IPS-11a (cell line): ENCODE measurements at regions not wholly inside any gene's neighbourhood (a gene's known extent, or its start where the extent isn't known, plus 50 kb on each side); places are given as distances from the start of the nearest gene placed in this dataset.

Source experiments
- H3K4me3 ChIP-seq: one replicate; pipeline ENCODE4 v1.5.1; 2013; ENCODE audit warnings: low read depth, low read length, control low read depth

DNA sequence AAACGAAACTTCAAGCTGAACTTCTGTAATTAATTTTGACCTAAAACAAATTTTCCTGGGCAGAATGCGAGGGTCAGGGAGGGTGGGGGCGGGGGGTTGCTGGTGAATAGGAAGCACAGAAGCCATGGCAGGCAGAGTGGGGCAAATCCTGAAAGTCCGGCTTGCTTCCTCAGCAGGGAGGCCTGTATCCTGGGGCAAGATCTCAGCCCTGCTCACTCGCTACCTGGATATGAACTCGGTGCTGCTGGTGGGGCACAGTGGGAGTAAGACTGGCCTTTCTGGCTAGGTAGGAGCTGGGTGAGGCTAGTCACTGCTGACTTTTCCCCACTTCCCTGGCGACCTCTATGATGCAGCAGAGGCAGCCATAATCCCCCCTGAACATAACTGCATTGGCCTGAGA lies 168.9 kb upstream of the CHORDC1 start:
- H3K4me3 ChIP-seq = no peak overlapping the region

- H3K4me3 ChIP-seq = no peak overlapping the region
Observed at GRCh38 chr11:90380206-90380605, 157.4 kb upstream of the CHORDC1 start.

GRCh38 chr11:90373971-90374370 lies 151.1 kb upstream of the CHORDC1 start:
- no peak overlapping the region for H3K4me3 ChIP-seq

DNA sequence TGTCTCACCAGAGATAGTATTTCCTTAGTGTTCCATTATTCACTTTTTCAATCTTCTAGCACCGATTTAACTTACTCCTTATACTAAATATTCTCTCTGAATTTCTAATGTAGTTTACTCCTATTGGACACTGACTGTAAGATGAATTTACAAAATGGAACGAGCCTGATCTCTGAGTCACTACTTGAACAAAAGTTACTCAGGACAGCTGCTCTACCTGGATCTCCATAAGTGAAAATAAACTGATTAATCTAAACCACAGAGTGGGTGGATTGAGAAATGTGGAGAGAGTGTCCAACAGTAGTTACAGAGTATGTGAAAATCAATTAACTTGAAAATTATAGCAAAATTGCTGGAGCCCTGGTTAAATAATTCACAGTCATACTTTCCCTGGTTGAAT lies 141.7 kb upstream of the CHORDC1 start:
- no peak overlapping the region for H3K4me3 ChIP-seq

DNA sequence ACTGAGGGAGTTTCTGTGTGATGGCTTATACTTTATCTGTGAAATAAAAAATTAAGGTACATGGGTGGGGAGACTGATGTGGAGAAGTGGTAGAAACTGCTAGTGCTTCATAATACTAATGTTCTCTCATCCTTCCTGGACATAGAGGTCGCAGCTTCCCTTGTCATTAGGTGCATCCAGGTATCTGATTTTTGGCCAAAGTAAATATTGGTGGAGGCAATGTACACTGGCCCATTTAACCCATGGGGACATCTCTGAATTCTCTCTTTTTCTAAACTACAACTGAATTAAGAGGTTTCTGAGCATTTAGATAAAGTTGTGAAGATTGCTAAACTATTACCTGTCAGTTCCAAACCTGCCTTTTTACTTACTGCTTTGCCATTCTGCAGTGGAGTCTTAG lies 140.9 kb upstream of the CHORDC1 start:
- H3K4me3 ChIP-seq = no peak overlapping the region

DNA sequence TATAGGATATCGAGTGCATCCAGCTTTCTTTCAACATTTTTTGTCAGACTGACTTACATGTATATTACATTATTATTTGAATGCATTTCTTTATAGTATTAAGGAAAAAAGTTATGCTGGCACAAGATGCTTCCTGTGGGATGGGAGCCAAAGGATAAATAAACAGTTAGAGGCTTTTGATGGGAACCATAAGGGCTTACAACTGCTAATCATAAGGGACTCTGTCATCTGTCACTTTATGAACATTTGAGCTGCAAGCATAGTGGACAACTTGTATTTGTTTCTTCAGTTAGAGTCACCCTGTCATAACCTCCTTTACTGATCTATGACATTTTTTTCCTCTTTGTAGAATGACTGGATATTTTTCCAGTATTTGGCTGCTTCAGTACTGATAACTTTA lies 132.4 kb upstream of the CHORDC1 start:
- no peak overlapping the region for H3K4me3 ChIP-seq

DNA sequence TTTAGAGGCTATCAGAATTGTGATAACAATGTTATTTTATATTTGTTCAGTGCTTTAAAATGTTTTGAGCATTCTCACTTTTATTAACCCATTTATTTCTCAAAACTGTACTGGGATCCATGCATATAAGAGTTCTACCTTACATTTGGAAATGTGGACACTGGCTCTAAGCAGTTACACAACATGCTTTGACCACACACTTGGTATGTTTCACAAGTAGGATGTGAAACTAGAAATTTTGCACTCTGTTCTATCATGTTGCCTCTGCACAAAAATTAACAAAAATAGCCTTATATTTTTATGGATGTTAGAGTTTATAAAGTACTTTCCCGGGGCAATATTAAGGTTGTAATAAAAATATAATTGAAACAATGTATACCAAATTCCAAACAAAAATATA lies 126.9 kb upstream of the CHORDC1 start:
- H3K4me3 ChIP-seq = no peak overlapping the region

DNA sequence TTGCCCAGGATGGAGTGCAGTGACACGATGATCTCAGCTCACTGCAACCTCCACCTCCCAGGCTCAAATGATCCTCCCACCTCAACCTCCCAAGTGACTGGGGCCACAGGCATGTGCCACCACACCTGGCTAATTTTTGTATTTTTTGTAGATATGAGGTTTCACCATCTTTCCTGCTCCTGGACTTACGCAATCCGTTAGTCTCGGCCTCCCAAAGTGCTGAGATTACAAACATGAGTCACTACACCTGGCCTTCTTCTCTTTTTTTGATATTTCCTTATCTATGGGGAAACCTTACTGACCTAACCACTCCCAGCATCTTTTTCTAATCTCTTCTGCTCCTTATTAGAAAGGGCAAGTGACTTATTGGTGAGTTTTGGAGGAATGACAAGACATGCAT lies 121.7 kb upstream of the CHORDC1 start:
- no peak overlapping the region for H3K4me3 ChIP-seq

DNA sequence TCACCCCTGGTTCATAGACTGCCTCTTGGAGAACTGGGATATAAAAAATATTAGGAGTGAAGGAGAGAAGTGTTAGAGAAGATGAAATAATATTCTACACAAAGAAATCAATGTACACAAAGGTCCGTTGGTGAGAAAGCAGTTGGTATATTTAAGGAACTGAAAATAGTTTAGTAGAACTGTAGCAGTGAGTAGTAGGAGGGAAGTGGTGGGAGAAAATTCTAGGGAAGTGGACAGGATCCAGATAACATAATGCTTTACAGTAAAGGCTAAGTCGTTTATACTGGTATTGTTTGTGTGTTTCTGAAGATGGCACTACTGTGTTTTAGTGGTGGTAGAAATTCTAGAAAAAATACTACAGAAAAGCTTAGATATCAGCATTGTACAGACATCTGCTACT lies 120.8 kb upstream of the CHORDC1 start:
- H3K4me3 ChIP-seq = no peak overlapping the region

DNA sequence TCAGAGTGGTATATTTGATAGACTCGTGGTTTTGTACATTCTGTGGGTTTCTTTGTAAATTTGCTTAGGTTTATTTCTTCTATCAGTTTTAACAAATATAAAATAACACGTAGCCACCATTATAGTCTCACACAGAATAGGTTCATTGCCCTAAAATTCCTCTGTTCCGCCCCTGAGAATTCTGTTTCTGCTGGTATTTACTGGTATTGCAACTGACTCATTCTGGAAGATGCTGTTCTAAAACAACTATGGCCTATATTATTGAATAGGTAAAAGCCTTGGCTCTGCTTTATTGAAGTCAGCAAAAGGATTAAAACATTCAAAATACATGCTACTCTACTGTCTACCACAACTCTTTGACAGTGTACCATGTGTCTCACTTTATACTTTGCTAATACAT lies 119.1 kb upstream of the CHORDC1 start:
- H3K4me3 ChIP-seq = no peak overlapping the region

DNA sequence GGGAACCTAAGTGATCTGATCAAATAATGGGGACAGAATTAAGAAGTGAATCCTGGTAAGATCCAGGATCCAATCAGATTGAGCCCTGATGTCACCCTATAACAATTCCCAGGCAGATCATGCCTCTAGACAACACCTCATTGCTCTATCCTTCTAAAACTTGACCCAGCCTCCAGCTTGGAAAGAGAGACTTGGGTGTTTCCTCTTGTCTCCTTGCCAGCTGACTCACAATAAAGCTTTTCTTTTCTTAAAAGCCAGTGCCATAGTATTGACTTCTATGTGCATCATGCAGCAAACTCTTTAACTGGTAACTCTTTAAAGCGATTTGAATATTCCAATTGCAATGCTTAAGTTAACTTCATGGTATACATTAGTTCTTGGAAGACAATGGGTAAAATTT lies 109.6 kb upstream of the CHORDC1 start:
- H3K4me3 ChIP-seq = no peak overlapping the region

- H3K4me3 ChIP-seq = no peak overlapping the region
Observed at GRCh38 chr11:90330632-90331031, 107.8 kb upstream of the CHORDC1 start.

DNA sequence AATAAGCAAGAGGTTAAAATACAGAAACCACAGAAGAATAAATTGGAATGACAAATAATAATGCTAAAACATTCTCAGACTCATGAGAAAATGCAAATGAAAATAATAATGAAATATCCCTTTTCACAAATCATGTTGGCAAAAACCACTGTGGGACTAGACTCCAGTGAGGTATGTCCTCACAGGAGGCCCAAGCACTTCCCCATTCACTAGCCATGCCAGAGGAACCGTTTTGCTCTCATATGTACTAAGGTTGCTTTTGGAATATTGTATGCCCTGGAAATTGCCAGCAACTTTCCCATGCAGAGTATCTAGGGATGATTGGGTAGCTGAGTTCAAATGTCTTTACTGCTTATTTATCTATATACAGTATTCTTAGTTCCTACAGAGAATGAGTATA lies 106.2 kb upstream of the CHORDC1 start:
- H3K4me3 ChIP-seq = no peak overlapping the region

DNA sequence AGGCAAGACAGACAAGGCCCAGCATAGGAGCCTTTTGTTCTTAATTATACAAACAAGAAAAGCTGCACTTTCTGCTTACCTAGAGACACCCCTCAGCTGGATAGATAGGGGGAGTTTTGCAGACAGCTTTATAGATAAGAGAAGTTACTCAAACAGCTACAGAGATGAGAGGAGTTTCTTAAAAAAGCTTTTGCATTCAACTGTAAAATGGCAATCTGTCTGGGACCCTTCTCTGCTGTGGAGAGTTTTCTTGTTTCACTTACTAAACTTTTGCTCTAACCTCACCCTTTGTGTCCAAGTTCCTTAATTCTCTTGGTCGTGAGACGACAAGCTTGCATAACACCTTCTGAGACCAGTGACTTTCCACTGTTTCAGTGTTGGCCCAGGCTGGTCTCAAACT lies 103.8 kb upstream of the CHORDC1 start:
- no peak overlapping the region for H3K4me3 ChIP-seq

GRCh38 chr11:90323289-90323688 lies 100.4 kb upstream of the CHORDC1 start:
- no peak overlapping the region for H3K4me3 ChIP-seq

- H3K4me3 ChIP-seq = no peak overlapping the region
Observed at GRCh38 chr11:90321018-90321417, 98.2 kb upstream of the CHORDC1 start.

DNA sequence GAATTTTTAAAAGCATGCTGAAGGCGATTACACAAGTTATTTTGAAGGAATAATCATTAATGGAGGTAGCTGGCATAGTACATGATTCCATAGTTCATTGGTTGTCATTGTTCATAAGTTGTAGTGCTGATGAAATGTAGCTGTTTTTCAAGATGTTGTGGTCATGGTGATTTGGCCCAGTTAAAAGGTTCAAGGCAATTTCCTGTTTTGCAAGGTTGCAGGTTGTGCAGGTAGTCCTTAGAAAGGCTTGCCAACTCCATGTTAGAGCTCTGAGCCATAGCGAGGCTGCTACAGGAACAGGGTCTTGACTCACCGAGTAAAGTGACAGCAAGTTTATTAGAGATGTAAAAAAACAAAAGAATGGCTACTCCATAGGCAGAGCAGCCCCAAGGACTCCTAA lies 95.8 kb upstream of the CHORDC1 start:
- no peak overlapping the region for H3K4me3 ChIP-seq

- no peak overlapping the region for H3K4me3 ChIP-seq
Observed at GRCh38 chr11:90310210-90310609, 87.4 kb upstream of the CHORDC1 start.

GRCh38 chr11:90309693-90310092 lies 86.8 kb upstream of the CHORDC1 start:
- H3K4me3 ChIP-seq = no peak overlapping the region

DNA sequence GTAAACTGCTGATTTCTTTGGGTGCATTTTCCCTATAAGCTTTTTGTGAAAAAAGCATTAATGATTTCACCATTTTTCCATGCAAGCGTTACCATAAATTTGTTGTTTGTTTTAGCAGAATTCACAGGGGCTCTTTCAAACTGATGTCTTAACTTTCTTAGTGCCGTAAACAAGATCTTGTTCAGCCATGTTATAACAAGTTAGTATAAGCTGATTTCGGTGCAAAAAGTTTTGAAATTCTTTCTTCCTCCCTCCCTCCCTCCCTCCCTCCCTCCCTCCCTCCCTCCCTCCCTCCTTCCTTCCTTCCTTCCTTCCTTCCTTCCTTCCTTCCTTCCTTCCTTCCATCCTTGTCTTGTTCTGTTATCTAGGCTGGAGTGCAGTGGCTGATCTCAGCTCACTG lies 71.7 kb upstream of the CHORDC1 start:
- no peak overlapping the region for H3K4me3 ChIP-seq

- H3K4me3 ChIP-seq = no peak overlapping the region
Observed at GRCh38 chr11:90294091-90294490, 71.2 kb upstream of the CHORDC1 start.

- no peak overlapping the region for H3K4me3 ChIP-seq
Observed at GRCh38 chr11:90288212-90288821, 65.5 kb upstream of the CHORDC1 start.

- no peak overlapping the region for H3K4me3 ChIP-seq
Observed at GRCh38 chr11:90286640-90287039, 63.8 kb upstream of the CHORDC1 start.

GRCh38 chr11:90284171-90284570 lies 61.3 kb upstream of the CHORDC1 start:
- H3K4me3 ChIP-seq = no peak overlapping the region
